ENCODE measurements at regions not wholly inside any gene's neighbourhood (a gene's known extent, or its start where the extent isn't known, plus 50 kb on each side); places are given as distances from the start of the nearest gene placed in this dataset.

- Histone ChIP-seq H3K4me3 (no peak overlapping the region), H3K27me3 (peaks cover 8% of the 10 kb centered on the region), H3K27ac (no peak overlapping the region), H3K4me1 (no peaks in the 10 kb centered on the region), H3K9me3 (no peaks in the 10 kb centered on the region), H3K36me3 (no peaks in the 10 kb centered on the region)
- no peak for DNase-seq (ENCODE audit: low spot score in 2 of 2)
- WGBS: 96% methylated on average over 2 of the region's 3 CpGs
- TF ChIP-seq, protein P1, sequence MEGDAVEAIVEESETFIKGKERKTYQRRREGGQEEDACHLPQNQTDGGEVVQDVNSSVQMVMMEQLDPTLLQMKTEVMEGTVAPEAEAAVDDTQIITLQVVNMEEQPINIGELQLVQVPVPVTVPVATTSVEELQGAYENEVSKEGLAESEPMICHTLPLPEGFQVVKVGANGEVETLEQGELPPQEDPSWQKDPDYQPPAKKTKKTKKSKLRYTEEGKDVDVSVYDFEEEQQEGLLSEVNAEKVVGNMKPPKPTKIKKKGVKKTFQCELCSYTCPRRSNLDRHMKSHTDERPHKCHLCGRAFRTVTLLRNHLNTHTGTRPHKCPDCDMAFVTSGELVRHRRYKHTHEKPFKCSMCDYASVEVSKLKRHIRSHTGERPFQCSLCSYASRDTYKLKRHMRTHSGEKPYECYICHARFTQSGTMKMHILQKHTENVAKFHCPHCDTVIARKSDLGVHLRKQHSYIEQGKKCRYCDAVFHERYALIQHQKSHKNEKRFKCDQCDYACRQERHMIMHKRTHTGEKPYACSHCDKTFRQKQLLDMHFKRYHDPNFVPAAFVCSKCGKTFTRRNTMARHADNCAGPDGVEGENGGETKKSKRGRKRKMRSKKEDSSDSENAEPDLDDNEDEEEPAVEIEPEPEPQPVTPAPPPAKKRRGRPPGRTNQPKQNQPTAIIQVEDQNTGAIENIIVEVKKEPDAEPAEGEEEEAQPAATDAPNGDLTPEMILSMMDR (IDR thresholded peaks at IDR 0.05): no peak
- TF ChIP-seq POLR2A (IDR thresholded peaks at IDR 0.05) (no peak), POLR2AphosphoS5 (IDR thresholded peaks at IDR 0.05) (no peak)
Measured at GRCh38 chr1:60888126-60888525, 194.2 kb upstream of the NFIA start.

- H3K27ac ChIP-seq: no peak overlapping the region
- no peaks in the 10 kb centered on the region for H3K9me3 ChIP-seq
- H3K4me1 ChIP-seq: no peaks in the 10 kb centered on the region
- WGBS: 65% methylated on average over 6 of the region's 6 CpGs
- no peak for TF ChIP-seq POLR2A (IDR thresholded peaks at IDR 0.05)
- TF ChIP-seq, protein P1 (IDR thresholded peaks at IDR 0.05): no peak
- TF ChIP-seq EP300 (IDR thresholded peaks at IDR 0.05): no peak
- TF ChIP-seq POLR2AphosphoS5 (IDR thresholded peaks at IDR 0.05): no peak
- H3K27me3 ChIP-seq: peaks cover 5% of the 10 kb centered on the region
- no peak for DNase-seq (ENCODE audit: low spot score in 2 of 2)
- no peaks in the 10 kb centered on the region for H3K36me3 ChIP-seq
- no peak overlapping the region for H3K4me3 ChIP-seq
Measured at GRCh38 chr1:60886793-60887331, 195.5 kb upstream of the NFIA start.

DNA sequence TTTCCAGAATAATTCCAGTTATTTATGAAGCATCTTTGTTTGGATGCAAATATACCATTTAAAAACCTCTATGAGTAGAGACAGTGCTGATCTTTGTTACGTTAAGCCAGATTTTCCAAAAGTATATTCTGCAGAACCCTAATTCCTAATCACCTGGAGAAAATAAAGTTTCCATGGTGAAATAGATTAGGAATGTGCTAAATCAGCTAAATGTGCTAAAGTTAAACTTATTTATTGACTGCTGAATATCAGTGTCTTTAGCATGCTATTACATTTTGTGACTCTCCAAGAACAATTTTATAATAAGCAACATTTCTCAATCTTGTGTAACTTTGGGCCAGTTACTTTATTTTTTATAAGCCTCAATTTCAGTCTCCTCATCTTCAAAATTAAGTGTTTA, 196.3 kb upstream of the NFIA start:
- WGBS: 98% methylated on average over 1 of the region's 1 CpG
- no peak for DNase-seq (ENCODE audit: low spot score in 2 of 2)
- Histone ChIP-seq H3K9me3 (no peaks in the 10 kb centered on the region), H3K4me3 (no peak overlapping the region), H3K36me3 (no peaks in the 10 kb centered on the region), H3K4me1 (no peaks in the 10 kb centered on the region), H3K27ac (no peak overlapping the region), H3K27me3 (peaks cover 5% of the 10 kb centered on the region)
- TF ChIP-seq POLR2A (IDR thresholded peaks at IDR 0.05) (no peak), POLR2AphosphoS5 (IDR thresholded peaks at IDR 0.05) (no peak), EP300 (IDR thresholded peaks at IDR 0.05) (no peak)
- TF ChIP-seq, protein P1 (IDR thresholded peaks at IDR 0.05): no peak

- Histone ChIP-seq H3K4me3 (no peak overlapping the region), H3K4me1 (no peaks in the 10 kb centered on the region), H3K27me3 (peaks cover 5% of the 10 kb centered on the region), H3K27ac (no peak overlapping the region), H3K9me3 (no peaks in the 10 kb centered on the region), H3K36me3 (no peaks in the 10 kb centered on the region)
- DNase-seq (ENCODE audit: low spot score in 2 of 2): no peak
- 96% methylated on average over 2 of the region's 2 CpGs for WGBS
- TF ChIP-seq, protein P1 (IDR thresholded peaks at IDR 0.05): no peak
- TF ChIP-seq EP300 (IDR thresholded peaks at IDR 0.05) (no peak), POLR2A (IDR thresholded peaks at IDR 0.05) (no peak), POLR2AphosphoS5 (IDR thresholded peaks at IDR 0.05) (no peak)
Measured at GRCh38 chr1:60880202-60880601, 202.2 kb upstream of the NFIA start.

DNA sequence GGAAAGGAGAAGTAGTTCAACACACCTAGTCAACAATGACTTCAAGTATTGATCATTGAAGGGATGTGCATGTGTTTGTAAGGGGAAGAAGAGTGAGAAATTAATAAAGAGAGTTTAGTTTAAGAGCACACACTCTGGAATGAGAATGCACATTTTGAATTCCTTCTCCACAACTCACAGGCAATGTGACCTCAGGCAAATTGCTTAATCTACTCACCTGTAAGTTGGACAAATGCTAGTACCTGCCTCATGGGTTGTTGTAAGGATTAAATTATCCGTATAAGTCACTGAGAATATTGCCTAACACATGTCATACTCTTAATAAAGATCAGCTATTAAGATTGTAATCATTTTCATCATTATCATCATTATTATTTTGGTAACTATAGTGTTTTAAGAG, 204.0 kb upstream of the NFIA start:
- no peak for TF ChIP-seq POLR2A (IDR thresholded peaks at IDR 0.05)
- TF ChIP-seq, protein P1 (IDR thresholded peaks at IDR 0.05): no peak
- no peak for TF ChIP-seq POLR2AphosphoS5 (IDR thresholded peaks at IDR 0.05)
- TF ChIP-seq EP300 (IDR thresholded peaks at IDR 0.05): no peak

More for the DNA sequence above, 204.0 kb upstream of the NFIA start:
- no peak for DNase-seq (ENCODE audit: low spot score in 2 of 2)
- no peak overlapping the region for H3K27ac ChIP-seq
- no peaks in the 10 kb centered on the region for H3K9me3 ChIP-seq
- no peaks in the 10 kb centered on the region for H3K4me1 ChIP-seq
- H3K27me3 ChIP-seq: no peaks in the 10 kb centered on the region
- no peak overlapping the region for H3K4me3 ChIP-seq
- whole genome bisulfite sequencing: 0% methylated on average over 1 of the region's 1 CpG
- H3K36me3 ChIP-seq: no peaks in the 10 kb centered on the region

Data from suprapubic skin (tissue), 4 donors.